ENCODE measurements at regions not wholly inside any gene's neighbourhood (a gene's known extent, or its start where the extent isn't known, plus 50 kb on each side); places are given as distances from the start of the nearest gene placed in this dataset.

- TF ChIP-seq CTCF (IDR thresholded peaks at IDR 0.05; ENCODE audit: insufficient read depth, low read depth, low read length, missing control alignments): no peak
- no peak for DNase-seq (ENCODE audit: low read depth)
- H3K4me3 ChIP-seq (ENCODE audit: low read depth, low read length): no peak overlapping the region
Observed at GRCh38 chr16:87552072-87552718, 50.1 kb upstream of the JPH3 start.

- DNase-seq (ENCODE audit: low read depth): no peak
- no peak overlapping the region for H3K4me3 ChIP-seq (ENCODE audit: low read depth, low read length)
- no peak for TF ChIP-seq CTCF (IDR thresholded peaks at IDR 0.05; ENCODE audit: insufficient read depth, low read depth, low read length, missing control alignments)
Observed at GRCh38 chr16:87551487-87551886, 50.8 kb upstream of the JPH3 start.

GRCh38 chr16:87550495-87550961, 51.8 kb upstream of the JPH3 start:
- peak; percentile 91 for TF ChIP-seq CTCF (IDR thresholded peaks at IDR 0.05; ENCODE audit: insufficient read depth, low read depth, low read length, missing control alignments)
- DNase-seq (ENCODE audit: low read depth): peak; percentile 26

DNA sequence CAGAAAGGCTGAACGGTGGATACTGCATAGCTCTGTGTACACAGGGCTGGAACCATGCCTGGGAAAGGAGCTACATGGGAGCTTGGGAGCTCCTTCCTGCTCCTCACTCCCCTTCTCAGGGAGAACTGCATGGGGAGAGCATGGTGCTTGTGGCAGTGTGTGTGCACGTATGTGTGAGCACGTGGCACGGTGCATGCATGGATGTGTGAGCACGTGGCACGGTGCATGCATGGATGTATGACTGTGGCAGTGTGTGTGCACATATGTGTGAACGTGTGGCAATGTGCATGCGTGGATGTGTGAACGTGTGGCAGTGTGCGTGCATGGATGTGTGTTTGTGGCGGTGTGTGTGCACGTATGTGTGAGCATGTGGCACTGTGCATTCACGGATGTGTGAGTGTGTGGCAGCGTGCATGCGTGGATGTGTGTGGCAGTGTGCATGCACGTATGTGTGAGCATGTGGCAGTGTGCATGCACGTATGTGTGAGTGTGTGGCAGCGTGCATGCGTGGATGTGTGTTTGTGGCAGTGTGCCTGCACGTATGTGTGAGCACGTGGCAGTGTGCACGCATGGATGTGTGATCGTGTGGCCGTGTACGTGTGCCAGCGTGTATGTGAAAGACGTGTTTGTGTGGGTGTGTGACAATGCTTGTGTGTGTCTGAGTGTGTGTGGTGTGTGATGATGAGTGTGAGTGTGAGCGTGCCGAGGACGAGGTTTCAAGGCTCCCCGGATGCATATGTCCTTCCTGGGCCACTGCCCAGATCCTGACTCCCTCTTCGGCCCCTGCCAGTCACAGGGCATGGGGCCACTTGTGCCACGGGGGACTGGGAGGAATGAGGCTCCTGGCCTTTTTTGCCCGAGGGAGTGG, 52.4 kb upstream of the JPH3 start:
- no peak overlapping the region for H3K4me3 ChIP-seq (ENCODE audit: low read depth, low read length)
- no peak for DNase-seq (ENCODE audit: low read depth)
- no peak for TF ChIP-seq CTCF (IDR thresholded peaks at IDR 0.05; ENCODE audit: insufficient read depth, low read depth, low read length, missing control alignments)

More at GRCh38 chr16:87550495-87550961, 51.8 kb upstream of the JPH3 start:
- H3K4me3 ChIP-seq (ENCODE audit: low read depth, low read length): no peak overlapping the region

DNA sequence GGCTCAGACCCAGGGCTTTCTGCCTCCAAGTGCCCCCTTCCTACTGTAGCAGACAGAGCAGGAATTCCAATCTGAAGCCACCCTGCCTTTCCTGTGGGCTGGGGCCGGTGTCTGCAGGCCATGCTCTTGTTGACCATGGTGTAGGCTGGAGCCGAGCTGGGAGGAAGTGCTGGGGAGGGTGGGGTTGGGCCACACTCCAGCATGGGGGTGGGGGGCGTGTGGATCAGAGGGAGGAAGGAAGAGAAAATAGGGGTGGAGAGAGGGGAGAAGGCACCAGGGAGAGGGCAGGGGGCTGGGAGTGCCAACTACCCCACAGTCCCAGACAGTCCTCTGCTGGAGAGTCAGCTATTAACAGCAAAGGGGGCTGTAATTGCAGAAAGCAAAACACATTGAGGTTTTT, 54.3 kb upstream of the JPH3 start:
- no peak for TF ChIP-seq CTCF (IDR thresholded peaks at IDR 0.05; ENCODE audit: insufficient read depth, low read depth, low read length, missing control alignments)

DNA sequence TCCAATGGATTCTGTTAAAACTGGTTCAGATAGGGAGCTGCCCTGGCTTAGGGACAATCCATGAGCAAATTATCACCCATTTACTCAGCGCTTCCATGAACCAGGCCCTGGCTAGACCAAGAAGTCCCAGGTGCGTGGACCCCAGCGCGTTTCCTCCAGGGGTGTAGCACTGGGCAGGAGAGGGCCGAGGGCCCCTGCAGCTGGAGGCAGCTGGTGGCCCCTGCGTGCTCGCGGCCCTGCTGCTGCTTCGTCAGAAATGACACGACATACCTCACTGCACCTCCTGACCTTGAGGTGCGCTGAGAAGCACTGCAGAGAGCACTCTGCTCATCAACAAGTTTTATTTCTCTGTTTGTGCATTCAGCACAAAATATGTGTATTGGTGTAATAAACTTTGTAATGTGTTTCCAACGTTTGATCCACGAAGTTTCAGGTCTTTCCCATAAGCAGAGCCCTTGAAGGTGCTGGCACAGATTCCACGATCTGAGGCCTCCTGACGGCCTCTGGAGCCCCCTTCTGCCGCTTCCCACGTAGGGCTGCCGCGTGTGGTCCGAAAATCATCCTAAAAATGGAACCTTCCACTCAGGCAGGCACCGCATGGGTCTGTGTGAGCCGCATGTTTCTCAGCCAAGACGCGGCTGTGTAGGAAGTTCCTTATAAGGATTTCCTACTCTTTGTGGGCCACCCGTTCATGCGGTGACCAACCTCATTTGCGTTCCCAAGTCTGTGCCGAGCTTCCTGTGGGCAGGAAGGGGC, 50.8 kb upstream of the ZCCHC14 start:
- no peak for TF ChIP-seq CTCF (IDR thresholded peaks at IDR 0.05; ENCODE audit: insufficient read depth, low read depth, low read length, missing control alignments)
- DNase-seq (ENCODE audit: low read depth): no peak
- no peak overlapping the region for H3K4me3 ChIP-seq (ENCODE audit: low read depth, low read length)

More for the DNA sequence above, 54.3 kb upstream of the JPH3 start:
- no peak for DNase-seq (ENCODE audit: low read depth)
- H3K4me3 ChIP-seq (ENCODE audit: low read depth, low read length): no peak overlapping the region
